COLO829 (cell line): ENCODE measurements at regions not wholly inside any gene's neighbourhood (a gene's known extent, or its start where the extent isn't known, plus 50 kb on each side); places are given as distances from the start of the nearest gene placed in this dataset.

Experiments used
- DNase-seq: peaks from one replicate; pipeline ENCODE4 v3.0.0; 2012; ENCODE audit warnings: low spot score

DNA sequence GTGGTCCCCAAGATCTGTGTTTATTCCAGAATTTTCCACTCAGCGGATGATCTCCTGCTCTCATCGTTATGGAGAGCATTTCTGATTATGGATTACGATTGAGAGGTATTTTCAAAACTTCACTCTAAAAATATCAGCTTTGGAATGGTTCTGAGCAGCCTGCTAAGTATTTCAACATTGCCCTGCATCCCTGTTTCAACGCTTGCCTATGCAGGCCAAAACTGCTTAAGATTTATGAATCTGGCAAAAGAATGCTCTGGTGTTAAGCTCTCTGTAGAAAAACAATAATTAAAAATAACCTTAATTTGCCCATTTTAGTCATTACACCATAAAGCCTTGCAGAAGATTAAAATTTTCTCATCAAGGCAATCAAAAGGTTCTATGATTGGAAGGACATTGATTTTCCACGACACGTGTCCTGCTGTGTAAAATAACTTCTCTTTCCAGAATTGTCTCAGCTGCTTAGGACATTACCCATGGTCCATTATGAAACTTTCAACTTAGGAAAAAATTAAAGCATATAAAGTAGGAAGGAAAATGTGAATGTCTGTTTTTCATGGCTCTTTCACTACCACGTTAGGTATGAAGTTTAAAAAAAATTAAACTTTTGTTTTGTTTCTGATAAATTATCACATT is 229.9 kb downstream of the ACKR3 start:
- no peak for DNase-seq

DNA sequence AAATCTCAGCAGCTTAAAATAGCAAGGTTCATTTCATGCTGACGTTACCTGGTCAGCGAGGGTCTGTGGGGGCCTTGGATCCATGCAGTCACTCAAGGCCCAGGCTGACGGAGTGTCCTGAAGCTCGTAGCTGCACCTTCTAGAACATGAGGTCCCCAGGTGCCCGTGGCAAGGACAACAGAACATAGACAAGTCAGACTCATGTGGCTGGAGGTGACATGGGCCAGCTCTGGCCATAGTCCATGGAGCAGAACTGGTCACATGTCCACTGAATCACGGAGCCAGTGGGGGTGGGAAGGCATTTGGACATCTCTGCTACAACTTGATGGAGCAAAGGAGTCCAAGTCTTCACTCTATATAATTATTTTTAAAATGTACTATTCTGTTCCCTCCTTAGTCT is 233.2 kb downstream of the ACKR3 start:
- no peak for DNase-seq

DNA sequence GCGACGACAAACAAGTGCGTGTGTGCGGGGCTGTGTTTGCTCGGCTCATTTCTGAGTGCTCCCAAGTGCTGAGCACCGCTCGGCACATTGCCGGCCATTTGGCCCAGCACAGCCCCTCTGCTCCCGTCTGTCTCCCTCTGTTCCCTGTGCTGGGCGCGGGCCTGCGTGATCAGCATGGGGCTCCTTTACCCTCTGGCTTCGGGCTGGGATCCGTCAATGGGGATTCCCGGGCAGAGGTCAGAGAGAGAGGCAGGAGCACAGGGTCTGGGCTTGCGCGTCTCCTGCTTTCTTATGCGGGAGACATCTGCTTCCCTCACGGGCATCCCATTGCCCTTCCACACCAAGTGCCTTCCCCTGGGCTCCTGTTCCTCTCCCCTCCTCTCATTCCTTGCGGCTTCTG is 234.0 kb downstream of the ACKR3 start:
- no peak for DNase-seq

DNA sequence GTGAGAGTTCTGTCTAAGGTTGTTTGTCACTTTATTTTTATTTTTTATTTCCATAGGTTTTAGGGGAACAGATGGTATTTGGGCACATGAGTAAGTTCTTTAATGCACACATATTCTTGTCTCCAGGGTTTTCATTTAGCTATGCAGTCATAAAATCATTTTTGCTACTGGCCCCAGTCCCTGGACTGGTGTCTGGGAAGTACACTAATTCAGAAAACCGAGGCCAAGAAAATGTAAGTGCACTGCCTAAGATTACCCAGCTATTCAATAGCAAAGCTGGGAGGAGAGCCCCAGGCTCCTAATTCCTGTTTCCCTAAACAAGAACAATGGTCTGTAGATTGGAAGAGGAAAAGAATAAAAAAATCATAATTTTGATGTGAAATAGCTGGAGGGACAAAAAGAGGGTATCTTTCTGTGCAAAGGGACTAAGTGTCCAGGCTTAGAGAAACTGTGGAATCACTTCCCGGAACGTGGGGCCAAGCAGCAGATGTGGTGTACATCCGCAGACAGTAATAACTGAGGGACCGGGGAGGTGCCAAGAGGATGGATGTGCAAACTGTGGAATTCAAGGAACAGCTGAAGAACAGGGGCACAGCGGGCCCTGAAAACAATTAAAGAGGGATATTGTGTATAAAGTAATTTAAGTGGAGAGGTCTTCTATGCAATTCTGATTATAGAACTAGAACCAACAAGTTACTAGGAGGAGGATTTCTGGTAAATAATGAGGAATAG is 236.3 kb downstream of the ACKR3 start:
- DNase-seq = no peak

DNA sequence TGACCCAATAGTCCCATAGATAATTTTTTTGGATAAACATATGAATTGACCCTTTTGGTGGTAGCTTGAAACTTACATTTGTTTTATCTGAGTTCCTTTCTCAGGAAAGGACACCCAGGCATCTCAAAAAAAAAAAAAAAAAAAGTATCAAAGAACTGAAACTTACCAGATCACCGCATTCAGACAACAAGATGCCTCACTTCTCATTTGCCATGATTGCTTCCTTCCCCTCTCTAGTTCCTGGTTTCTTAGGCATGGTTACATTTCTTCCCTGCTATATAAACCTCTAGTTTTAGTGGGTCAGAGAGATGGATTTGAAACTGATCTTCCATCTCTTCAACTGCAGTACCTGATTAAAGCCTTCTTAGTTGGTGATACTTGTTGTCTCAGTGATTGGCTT is 240.1 kb downstream of the ACKR3 start:
- no peak for DNase-seq

DNA sequence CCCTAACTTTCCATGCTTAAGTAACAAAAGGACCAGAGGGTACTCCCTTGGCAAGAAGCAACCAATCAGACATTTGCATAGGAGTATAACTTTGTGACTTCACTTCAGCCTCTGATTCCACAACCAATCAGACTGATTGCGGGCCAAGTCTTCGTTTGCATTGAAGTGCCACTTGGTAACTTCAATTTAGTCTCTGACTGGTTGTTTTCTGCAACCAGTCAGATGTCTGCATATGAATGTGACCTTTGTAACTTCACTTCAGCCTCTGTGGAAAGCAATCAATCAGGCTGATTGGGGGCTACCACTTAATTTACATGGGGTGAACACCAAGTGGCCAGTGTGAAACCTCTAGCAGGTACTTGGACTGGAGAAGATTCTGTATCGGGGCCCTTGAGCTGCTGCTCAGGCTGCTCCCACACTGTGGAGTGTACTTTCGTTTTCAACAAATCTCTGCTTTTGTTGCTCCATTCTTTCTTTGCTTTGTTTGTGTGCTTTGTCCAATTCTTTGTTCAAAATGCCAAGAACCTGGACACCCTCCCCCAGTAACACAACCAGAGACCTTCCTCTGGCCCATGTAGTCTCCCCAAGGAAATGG is 241.5 kb downstream of the ACKR3 start:
- DNase-seq = no peak

DNA sequence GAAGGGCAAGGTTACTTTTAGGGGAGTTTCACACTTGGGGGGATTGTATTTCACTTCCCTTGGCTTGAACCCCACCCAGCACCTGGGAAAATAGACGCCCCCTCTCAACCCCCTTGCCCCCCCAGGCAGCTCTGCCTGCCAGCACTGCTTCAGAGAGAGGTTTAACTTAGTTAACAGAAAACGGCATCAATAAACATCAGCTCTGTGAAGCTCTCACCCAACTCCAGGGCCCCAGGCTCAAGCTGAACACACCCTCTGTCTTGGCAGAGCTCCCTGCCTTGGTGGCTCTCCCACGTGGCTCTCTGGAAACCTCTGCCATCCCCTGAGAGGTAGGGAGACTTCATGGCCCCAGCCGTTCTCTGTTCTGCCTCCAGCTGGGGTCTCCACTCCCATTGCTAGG is 244.1 kb downstream of the ACKR3 start:
- no peak for DNase-seq

DNA sequence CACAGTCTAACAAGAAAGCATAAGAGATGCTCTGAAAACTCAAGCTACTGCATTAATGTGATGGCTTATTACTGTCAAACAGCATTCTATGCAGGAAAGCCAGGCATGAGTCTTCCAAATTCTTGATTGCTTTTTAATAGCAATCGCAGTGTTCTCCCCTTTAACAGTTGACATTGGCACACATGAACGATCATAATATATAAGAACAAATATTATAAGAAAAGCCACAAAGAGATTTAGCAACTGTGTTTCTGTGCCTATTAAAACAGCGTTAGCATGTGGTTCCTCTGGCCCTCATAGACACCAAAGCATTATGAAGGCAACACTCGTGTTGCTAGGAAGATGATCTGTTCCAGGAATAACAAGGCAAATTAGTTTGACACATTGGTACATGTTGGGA is 245.0 kb downstream of the ACKR3 start:
- DNase-seq = no peak

DNA sequence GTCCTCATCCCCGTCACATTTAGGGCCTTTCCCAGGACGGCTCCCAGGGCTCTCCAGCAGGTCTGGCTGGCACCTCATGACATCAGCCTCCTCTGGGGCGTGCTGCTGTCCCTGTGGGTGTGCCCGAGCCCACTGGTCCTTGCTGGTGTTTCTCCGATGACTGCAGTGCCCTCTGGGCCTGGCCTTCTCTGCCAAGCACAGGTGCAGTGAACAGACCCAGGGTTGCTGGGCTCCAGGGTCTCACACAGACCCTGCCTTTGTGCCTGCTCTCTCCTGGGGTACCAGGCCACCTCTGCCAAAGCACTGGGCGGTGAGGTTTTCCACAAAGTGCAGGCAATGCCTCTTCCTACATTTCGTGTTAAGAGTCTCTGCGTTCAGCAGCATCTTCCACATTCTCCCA is 246.1 kb downstream of the ACKR3 start:
- DNase-seq = no peak

DNA sequence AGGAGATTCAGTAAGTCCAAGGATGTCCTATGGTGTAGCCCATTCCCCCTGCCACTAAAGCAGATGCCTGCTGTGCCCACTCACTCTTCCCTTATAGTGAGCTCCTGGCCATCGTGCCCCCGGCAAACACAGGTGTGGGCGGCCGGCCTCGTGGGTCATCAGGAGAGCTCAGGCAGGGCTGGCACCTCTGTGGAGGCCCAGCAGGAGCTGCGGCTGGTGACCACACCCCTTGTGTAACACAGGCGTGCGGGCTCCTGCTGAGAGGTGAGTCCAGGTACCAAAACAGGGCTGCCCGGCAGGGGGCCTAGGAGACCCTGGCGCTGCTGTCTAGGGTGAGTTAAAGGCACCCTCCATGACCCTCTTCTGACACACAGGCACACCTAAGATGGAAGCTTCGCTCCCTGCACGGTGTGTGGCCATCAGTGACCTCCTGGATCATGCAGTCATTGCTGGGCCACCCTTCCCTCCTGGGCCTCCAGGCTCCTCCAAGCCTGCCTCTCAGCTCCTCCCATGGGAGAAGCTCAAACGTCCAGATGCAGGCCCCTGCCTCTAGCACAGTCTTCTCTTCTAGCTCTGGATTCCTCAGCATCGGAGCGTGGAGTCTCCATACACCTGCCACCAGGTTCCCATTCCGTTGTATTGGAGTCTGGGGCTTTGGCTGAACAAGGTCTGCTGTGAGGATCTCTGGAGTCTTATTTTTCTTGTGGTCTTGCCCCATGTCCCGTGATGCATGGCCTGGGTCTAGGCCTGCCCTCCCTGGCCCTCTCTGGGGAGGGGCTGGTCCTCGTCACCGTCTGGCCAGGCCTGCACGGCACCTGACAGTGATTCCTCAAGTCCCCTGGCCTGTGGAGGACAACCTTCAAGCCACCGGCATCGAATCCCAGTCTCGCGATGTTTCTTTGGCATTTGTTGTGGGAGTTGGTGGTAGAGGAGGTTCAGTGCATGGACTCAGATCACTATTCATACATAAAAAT is 246.9 kb downstream of the ACKR3 start:
- DNase-seq = no peak

DNA sequence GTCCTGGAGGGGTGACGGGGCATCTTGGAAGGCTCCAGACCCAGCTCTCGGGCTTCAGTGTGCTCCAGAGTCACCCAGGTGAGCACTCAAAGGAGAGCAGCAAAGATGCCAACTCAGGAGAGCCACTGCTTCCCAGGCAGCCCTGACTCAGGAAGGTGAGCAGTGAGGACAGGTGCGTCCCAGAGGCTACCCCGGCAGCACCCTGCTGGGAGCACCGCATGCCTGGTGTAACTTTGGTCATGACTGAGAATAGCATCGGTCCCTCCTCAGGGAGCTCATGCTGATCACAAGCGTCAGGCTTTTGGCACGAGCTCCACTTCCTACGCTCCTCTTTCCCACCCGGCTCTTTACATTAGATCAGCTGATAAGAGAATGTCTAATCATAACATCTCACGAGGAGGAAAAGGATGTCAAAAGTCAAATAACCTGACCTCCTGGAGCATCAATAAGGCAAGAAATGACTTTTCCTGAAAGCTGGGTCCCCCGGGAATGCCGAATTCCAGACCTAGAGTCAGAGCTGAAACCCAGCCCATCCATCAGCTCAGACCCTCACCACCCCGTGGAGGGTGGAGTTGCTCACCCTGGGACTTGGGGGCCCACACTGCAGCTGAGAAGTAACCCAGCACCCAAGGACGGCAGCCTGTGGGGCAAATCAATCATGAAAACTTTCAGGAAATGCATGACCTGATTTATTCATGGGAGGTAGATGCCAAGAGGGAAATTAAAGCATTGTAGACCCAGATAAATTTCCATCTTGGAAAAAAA is 248.8 kb downstream of the ACKR3 start:
- no peak for DNase-seq

DNA sequence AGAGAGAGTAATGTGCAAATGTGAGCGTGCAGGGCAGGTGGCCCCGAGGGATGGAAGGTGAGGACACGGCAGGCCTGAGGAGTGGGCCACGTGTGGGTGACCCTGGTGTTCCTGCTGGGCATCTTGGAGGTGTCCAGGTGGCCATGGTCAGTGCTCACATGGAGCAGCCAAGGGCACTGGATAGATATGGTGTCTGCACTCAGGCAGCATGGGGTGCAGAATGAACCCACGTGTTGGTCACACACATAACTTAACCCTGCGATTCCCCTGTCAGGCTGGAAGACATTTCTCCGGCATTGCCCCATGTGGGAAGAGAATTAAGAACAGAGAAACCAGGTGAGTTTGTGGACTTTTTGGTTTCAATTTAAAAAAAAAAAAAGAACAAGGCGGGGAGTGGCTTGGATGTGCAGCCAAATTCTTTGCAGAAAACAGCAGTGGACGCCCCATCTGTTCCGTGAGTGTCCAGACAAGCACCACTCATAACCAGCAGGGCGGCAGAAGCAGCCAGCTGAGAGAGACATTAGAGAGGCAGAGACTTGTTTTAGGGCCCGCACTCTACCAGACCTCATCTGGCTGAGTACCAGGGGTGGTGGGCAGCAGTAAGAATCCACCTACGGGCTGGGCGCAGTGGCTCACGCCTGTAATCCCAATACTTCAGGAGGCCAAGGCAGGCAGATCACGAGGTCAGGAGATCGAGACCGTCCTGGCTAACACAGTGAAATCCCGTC is 249.8 kb downstream of the ACKR3 start:
- no peak for DNase-seq

DNA sequence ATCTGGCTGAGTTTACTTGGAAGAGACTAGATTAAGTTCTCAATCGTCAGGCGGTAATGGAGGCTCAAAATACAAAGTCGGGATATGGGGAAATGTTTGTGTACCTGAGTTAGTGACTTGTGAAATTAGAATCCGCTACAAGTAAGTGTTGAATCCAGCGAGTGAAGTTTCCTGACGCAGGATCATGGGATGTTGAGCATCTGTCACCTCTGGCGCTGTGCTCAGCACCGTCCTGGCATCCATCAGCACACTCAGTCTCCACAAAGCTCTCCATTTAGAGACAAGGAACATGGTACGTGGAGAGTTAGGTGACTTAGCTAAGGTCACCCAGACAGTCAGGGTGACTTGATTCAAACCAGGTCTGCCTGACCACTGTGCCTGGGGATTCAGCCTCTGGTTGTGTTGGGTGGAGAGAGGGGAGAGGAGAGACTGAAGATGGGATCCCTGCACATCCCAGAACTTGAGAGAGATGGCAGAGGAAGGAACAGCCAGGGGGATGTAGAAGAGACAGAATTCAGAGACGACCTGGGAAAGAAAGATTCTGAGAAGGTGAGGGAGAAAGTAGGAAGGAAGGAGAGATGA is 251.2 kb downstream of the ACKR3 start:
- DNase-seq = no peak

DNA sequence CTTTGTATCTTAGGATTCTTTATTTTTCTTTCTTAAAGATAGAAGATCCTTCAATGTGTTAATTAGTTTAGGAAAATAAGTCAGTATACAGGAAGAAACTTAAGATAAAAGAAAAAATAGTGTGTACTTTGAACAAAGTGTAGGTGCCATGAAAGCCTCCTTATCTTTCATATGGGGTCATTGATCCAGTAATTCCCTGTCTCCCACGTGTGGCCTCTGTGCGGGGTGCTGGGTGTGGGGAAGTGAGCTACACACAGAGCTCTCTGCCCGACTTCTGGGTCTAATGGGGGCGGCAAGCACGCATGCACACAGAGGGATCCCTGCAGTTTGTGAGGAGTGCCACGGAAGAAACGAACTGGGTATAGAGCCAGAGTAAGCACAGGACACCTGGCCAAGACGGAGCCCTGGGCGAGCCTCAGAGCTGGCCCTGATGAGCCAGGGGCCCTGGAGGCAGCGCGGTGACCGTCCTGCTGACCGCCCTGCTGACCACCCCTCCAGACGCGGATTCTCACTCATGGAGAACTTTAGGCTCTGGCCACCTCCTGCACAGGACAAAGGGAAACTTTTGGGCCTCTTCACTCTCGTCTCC is 253.5 kb downstream of the ACKR3 start:
- no peak for DNase-seq

DNA sequence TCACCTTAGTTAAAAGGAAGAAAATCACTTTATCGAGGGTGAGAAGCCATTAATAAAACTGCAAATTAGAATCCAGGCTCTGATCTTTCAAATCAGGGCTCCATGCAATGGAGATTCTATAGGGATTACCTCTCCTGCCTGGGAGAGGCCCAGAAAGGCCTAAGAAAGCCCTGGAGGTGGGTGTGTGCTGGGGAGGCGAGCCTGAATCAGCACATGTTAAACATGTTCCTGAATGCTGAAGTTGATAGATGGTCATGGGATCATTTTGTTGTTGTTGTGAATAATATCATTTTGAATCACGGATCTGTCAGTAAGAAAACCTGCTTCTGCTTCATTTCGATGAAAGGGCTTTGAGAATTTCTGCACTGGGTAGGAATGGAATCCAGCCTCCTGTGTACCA is 254.3 kb downstream of the ACKR3 start:
- no peak for DNase-seq

DNA sequence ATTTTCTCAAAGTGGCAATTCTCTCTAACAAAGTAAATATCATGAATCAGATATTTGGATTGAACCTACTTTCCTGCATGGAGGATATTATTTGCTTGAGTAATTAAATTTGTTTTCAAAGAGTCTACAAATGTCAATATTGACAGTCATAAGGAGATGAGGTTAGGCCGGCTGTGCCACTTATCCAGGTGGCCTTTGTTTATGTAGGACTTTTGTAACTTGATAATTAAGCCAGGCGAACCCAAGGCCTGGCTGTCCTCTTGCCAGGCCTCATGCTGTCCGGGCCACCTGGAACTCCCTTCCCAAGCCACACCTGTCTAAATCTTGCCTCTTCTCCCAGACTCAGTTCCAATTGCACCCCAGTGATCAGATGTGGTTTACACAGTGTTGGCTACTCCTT is 255.2 kb downstream of the ACKR3 start:
- no peak for DNase-seq

DNA sequence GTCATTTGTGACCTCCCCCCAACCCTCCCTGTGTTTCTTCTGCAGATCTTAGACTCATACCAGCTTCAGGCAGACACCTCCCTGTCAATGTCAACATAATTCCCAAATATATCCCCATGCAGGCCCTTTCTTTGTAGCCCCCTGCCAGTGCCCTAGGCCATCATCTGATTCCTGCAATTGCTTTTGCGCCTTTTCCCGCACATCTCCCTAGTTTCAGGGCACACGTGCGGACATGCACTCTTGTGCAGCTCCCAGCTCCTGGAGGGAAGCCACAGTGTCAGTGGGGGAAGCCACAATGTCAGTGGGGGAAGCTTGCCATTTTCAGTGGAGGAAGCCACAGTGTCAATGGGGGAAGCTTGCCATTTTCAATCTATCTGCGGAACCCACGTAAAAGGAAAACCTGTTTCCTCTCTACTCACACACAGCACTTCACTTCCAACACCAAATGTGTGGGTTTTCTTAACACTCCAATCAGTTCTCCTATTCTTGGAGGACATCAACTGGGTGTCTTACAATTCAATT is 256.4 kb downstream of the ACKR3 start:
- no peak for DNase-seq

DNA sequence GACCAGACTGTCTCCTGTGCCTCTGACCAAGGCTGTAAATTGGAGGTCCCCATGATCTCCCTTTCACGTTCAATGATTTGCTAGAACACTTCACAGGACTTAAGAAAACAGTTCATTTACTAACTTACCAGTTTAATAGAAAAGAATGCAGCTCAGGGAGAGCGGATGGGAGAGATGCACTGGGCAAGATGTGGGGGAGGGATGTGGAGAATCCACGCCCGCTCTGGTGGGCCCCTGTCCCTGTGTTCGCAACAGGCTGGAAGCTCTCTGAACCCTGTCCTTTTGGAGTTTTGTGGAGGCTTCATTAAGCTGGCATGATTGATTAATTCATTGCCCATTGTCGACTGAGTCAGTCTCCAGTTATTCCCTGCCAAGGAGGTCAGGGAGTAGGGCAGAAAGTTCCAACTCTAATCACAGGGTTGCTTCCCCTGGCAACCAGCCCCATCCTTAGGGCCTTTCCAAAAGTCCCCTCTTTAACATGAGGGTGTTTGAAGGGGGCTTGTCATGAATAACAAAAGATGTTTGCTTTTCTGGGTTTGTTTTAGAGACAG is 257.1 kb downstream of the ACKR3 start:
- no peak for DNase-seq

DNA sequence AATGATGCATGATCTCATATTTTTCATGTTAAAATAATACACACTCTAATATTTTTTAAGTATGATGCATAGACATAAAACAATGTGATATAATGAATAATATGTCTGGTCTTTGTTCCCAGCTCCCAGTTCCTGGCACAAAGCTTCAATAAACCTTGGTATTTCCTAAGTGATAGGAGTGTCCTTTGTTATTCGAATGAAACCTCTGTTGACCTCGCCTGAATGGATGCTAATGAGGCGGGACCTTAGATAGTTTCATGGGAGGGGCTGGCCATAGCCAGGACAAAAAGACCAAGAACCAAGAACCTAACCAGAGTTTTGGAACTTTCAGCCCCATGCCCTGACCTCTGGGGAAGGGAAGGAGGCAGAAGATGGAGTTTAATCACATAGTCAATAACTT is 257.7 kb upstream of the COPS8 start:
- DNase-seq = no peak

DNA sequence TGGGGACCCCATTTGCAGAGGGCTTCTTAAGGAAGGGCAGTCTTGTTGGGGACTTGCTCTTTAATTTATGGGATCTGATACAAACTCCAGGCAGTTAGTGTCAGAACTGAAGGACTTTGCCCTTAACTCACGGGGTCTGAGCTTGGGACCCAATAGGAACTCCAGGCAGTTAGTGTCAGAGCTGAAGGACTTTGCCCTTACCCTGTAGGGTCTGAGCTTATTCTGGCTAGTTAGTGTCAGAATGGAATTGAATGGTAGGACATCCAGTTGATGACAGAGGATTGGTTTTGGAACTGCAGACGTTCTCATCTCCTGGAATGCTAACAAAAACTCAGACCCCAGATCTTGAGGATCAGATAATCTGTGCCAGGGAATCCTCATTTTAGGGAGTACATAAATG is 256.9 kb upstream of the COPS8 start:
- DNase-seq = no peak
